ENCODE measurements at regions not wholly inside any gene's neighbourhood (a gene's known extent, or its start where the extent isn't known, plus 50 kb on each side); places are given as distances from the start of the nearest gene placed in this dataset.
"Not testable (repeated sequence)": the region's sequence is repeated elsewhere in the genome, so short reads cannot be mapped to it uniquely, and the experiment has no call there.

DNA sequence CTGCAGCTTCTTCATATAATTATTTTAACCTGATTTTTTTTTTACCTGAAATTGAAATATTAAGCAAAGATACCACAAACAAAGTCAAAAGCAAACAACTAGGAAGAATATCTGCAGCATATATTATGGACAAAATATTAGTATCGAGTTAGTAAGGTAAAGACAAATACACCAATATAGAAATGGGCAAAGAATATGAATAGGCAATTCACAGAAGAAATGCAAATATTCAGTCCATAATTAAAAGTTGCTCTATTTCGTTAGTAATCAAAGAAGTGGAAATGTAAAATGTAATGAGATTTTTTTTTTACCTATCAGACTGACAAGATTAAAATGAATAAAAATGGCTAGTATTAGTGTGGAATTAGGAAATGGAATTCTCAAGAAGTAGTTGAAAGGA, 121.5 kb downstream of the CD83 start:
- no peak for DNase-seq (ENCODE audit: low read depth)
- TF ChIP-seq, protein P1, sequence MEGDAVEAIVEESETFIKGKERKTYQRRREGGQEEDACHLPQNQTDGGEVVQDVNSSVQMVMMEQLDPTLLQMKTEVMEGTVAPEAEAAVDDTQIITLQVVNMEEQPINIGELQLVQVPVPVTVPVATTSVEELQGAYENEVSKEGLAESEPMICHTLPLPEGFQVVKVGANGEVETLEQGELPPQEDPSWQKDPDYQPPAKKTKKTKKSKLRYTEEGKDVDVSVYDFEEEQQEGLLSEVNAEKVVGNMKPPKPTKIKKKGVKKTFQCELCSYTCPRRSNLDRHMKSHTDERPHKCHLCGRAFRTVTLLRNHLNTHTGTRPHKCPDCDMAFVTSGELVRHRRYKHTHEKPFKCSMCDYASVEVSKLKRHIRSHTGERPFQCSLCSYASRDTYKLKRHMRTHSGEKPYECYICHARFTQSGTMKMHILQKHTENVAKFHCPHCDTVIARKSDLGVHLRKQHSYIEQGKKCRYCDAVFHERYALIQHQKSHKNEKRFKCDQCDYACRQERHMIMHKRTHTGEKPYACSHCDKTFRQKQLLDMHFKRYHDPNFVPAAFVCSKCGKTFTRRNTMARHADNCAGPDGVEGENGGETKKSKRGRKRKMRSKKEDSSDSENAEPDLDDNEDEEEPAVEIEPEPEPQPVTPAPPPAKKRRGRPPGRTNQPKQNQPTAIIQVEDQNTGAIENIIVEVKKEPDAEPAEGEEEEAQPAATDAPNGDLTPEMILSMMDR (IDR thresholded peaks at IDR 0.05; ENCODE audit: insufficient read depth, low read depth, low read length, missing control alignments), result no peak
- no peak overlapping the region for H3K4me3 ChIP-seq (ENCODE audit: low read length)

DNA sequence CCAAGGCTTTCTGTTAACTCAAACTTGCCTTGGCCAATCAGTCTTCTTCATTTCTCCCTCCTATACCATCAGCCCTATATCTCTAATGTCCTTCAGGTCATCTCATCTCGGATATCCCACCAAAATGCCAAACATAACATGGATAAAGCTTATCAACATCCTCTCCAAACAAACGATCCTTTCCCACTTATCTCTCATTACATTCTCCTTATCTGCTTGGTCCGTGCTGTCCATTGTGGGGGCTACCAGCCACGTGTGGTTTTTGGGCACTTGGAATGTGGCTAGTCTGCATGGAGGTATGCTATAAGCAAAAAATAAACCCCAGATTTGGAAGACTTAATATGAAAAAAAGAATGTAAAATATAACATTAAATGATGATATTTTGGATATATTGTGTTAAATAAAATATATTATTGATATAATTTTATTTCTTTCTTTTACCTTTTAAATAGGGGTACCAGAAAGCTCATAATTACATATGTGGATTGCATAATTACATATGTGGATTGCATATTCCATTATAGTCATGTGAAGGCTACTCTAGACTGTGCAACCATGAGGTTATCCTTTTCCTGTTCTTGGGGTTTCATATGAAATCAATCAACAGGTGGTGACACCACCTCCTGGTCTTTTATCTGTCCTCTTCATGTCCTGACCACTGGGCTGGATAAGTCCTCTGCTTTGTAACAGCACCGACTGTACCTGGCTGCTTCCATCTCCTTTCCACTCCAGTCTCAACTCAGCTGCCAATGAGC, 123.0 kb downstream of the CD83 start:
- no peak overlapping the region for H3K4me3 ChIP-seq (ENCODE audit: low read length)
- DNase-seq (ENCODE audit: low read depth), result no peak
- TF ChIP-seq, protein P1 (IDR thresholded peaks at IDR 0.05; ENCODE audit: insufficient read depth, low read depth, low read length, missing control alignments), result no peak

DNA sequence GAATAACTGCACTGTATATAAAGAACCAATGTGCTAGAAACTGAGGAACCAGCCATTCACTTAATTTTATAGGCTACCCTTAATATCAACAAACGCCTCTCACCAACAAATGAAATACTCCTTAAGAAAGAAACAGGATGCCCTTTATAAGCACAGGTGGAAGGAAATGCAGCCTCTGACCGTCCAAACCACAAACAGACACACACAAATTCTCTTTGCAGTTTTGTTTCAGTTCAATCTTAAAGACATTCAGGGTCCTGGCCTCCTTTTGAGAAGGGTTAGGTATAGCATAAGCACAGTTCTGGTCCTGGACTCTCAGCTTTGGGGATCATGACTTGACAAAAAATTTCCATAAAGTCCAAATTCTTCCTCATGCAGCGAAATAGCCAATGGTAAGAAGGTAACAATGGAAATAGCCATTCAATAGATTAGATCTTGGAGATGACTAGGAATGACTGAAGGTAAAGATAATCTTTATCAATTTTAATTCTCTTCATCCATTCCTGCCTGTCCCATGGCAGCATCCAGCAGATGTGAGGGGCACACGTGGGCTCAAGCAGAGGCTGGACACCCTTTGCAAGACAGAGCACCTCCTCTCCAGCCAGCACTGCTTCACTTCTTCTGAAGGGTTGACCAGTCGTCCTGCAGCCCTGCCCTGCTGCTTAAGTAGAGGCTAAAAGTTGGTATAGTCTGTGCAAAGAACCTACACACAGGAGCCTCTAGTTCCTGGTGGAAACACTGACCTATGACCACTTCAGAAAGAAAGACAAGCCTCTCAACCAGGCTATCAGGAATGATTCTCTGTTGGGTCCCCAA, 123.9 kb downstream of the CD83 start:
- no peak overlapping the region for H3K4me3 ChIP-seq (ENCODE audit: low read length)
- TF ChIP-seq, protein P1 (IDR thresholded peaks at IDR 0.05; ENCODE audit: insufficient read depth, low read depth, low read length, missing control alignments), result no peak
- no peak for DNase-seq (ENCODE audit: low read depth)

DNA sequence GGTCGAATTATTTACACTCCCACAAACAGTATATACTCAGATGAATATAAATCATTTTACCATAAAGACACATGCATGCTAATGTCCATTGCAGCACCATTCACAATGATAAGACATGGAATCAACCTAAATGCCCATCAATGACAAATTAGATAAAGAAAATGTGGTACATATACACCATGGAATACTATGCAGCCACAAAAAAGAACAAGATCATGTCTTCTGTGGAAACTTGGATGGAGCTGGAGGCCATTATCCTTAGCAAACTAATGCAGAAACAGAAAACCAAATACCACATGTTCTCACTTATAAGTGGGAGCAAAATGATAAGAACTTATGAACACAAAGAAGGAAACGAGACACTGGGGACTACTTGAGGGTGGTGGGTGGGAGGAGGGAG, 125.3 kb downstream of the CD83 start:
- not testable (repeated sequence) for DNase-seq (ENCODE audit: low read depth); H3K4me3 ChIP-seq (ENCODE audit: low read length)

DNA sequence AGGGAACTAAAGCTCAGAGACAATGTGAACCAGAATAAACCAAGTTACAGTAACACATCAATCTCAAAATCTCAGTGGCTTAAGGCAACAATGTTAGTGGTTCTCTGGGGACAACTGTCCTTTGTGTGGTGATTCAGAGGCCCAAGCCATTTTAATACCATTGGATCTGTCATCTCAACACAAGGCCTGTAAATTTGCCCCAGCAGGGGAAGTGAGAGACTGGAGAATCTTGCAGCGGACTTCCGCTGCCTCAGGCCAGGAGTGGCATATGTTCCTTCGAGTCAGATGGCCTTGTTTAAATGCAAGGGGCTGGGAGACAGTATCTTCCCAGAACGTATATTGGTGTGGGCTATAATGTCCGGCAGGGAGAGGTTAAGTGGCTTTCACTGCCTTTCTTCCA, 126.0 kb downstream of the CD83 start:
- H3K4me3 ChIP-seq (ENCODE audit: low read length), result no peak overlapping the region
- TF ChIP-seq, protein P1 (IDR thresholded peaks at IDR 0.05; ENCODE audit: insufficient read depth, low read depth, low read length, missing control alignments), result no peak

DNA sequence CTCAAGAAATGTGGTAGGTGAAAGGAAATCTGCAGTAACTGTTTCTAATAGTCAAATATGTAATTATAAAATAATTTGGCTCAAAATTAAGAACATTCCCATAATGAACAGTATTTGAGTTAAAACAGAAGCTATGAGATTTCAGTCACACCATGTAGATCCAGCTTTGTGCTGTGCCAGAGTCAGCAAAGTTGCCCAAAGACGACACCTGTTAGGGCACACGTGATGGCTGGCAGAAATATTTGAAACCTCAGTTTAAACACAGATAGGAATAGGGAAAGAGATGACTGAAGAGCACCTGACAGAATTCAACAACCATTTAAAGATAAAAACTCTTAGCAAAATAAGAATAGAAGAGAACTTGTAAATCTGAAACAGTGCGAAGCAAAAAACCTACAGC, 129.3 kb downstream of the CD83 start:
- DNase-seq (ENCODE audit: low read depth), result no peak
- TF ChIP-seq, protein P1 (IDR thresholded peaks at IDR 0.05; ENCODE audit: insufficient read depth, low read depth, low read length, missing control alignments), result no peak
- H3K4me3 ChIP-seq (ENCODE audit: low read length), result no peak overlapping the region

More for the DNA sequence above, 126.0 kb downstream of the CD83 start:
- DNase-seq (ENCODE audit: low read depth), result no peak

DNA sequence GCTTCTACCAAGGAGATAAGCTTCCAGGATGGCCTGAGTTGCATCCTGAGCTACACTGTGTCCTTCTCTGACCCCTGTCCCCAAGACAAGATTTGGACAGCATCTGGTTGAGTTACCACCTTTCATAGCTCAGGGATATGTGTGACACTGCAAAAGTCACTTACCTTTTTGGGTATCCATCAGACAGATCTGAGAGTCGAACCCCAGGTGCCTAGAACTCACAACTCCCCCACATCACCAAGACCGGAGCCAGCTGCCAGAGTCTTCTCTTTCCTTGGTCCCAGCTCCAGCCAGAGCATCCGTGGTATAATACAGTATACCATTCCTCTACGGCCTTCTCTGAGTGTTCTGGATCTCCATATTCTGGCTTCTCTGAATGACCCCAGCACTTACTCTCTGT, 133.0 kb downstream of the CD83 start:
- TF ChIP-seq, protein P1 (IDR thresholded peaks at IDR 0.05; ENCODE audit: insufficient read depth, low read depth, low read length, missing control alignments), result no peak
- no peak for DNase-seq (ENCODE audit: low read depth)
- no peak overlapping the region for H3K4me3 ChIP-seq (ENCODE audit: low read length)
